ENCODE measurements at regions not wholly inside any gene's neighbourhood (a gene's known extent, or its start where the extent isn't known, plus 50 kb on each side); places are given as distances from the start of the nearest gene placed in this dataset.

DNA sequence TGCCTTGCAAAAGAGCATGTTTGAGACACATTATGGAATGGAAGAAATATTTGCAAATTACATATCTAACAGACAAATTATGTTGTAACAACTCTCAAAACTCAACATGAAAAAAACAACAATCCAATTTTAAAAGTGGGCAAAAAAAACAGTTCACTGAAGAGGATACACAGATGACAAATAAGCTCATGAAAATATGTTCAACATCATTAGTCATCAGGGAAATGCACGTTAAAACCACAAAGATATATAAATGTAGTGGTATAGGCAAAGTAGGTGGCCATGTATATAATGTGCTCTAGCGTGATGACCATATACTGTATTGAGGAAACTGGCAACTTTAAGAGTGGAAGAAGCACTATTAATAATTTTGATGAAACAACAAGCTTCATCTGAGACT lies 220.1 kb downstream of the IRS1 start:
- TF ChIP-seq, protein P1, sequence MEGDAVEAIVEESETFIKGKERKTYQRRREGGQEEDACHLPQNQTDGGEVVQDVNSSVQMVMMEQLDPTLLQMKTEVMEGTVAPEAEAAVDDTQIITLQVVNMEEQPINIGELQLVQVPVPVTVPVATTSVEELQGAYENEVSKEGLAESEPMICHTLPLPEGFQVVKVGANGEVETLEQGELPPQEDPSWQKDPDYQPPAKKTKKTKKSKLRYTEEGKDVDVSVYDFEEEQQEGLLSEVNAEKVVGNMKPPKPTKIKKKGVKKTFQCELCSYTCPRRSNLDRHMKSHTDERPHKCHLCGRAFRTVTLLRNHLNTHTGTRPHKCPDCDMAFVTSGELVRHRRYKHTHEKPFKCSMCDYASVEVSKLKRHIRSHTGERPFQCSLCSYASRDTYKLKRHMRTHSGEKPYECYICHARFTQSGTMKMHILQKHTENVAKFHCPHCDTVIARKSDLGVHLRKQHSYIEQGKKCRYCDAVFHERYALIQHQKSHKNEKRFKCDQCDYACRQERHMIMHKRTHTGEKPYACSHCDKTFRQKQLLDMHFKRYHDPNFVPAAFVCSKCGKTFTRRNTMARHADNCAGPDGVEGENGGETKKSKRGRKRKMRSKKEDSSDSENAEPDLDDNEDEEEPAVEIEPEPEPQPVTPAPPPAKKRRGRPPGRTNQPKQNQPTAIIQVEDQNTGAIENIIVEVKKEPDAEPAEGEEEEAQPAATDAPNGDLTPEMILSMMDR (IDR thresholded peaks at IDR 0.05): no peak
- no peak for TF ChIP-seq POLR2AphosphoS5 (IDR thresholded peaks at IDR 0.05; ENCODE audit: low read depth, low read length)
- TF ChIP-seq, protein P2, sequence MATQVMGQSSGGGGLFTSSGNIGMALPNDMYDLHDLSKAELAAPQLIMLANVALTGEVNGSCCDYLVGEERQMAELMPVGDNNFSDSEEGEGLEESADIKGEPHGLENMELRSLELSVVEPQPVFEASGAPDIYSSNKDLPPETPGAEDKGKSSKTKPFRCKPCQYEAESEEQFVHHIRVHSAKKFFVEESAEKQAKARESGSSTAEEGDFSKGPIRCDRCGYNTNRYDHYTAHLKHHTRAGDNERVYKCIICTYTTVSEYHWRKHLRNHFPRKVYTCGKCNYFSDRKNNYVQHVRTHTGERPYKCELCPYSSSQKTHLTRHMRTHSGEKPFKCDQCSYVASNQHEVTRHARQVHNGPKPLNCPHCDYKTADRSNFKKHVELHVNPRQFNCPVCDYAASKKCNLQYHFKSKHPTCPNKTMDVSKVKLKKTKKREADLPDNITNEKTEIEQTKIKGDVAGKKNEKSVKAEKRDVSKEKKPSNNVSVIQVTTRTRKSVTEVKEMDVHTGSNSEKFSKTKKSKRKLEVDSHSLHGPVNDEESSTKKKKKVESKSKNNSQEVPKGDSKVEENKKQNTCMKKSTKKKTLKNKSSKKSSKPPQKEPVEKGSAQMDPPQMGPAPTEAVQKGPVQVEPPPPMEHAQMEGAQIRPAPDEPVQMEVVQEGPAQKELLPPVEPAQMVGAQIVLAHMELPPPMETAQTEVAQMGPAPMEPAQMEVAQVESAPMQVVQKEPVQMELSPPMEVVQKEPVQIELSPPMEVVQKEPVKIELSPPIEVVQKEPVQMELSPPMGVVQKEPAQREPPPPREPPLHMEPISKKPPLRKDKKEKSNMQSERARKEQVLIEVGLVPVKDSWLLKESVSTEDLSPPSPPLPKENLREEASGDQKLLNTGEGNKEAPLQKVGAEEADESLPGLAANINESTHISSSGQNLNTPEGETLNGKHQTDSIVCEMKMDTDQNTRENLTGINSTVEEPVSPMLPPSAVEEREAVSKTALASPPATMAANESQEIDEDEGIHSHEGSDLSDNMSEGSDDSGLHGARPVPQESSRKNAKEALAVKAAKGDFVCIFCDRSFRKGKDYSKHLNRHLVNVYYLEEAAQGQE (IDR thresholded peaks at IDR 0.05; ENCODE audit: insufficient read depth in 1 of 2, low read depth in 2 of 2, low read length in 1 of 2): no peak
- TF ChIP-seq TCF7L2 (IDR thresholded peaks at IDR 0.05; ENCODE audit: low read depth, low read length): no peak
- no peak for TF ChIP-seq SIN3A (IDR thresholded peaks at IDR 0.05; ENCODE audit: borderline replicate concordance, insufficient read depth, low read depth, low read length)

Data from Panc1 (cell line).